BJ (cell line): ENCODE measurements at regions not wholly inside any gene's neighbourhood (a gene's known extent, or its start where the extent isn't known, plus 50 kb on each side); places are given as distances from the start of the nearest gene placed in this dataset.

ENCODE experiments used
- CTCF ChIA-PET: fragments of 350-600 bp; formaldehyde crosslinking; extraction: SDS; loops from one replicate; lab custom pipeline; 2021; ENCODE audit warnings: antibody characterized with exemption, inconsistent platforms; lab: Yijun Ruan, JAX
- POLR2A ChIA-PET: fragments of 300-600 bp; sonication (Branson Sonifier 250); formaldehyde crosslinking; extraction: SDS; loops from one replicate; lab custom pipeline; 2021; ENCODE audit warnings: antibody characterized with exemption; lab: Charles Lee
- DNase-seq: peaks from one replicate; pipeline ENCODE4 v3.0.0-alpha.2; 2011; ENCODE audit warnings: low read depth
- H3K27me3 ChIP-seq: 2 replicates; pipeline ENCODE4 v1.6.0; 2011; ENCODE audit warnings: low read length; ENCODE audit not compliant: control insufficient read depth, insufficient read depth
- H3K36me3 ChIP-seq: 2 replicates; pipeline ENCODE4 v1.5.1; 2011; ENCODE audit warnings: low read length; ENCODE audit not compliant: control insufficient read depth, insufficient read depth
- H3K4me3 ChIP-seq: 2 replicates; pipeline ENCODE4 v1.5.1; 2011; ENCODE audit warnings: low read depth, mild to moderate bottlenecking, control low read depth, low read length
- CTCF ChIP-seq: IDR thresholded peaks from 2 replicates; pipeline ENCODE4 v1.5.1; 2011; ENCODE audit warnings: low read depth, mild to moderate bottlenecking, control low read depth, inconsistent platforms, low read length, moderate library complexity; ENCODE audit not compliant: insufficient read depth

DNA sequence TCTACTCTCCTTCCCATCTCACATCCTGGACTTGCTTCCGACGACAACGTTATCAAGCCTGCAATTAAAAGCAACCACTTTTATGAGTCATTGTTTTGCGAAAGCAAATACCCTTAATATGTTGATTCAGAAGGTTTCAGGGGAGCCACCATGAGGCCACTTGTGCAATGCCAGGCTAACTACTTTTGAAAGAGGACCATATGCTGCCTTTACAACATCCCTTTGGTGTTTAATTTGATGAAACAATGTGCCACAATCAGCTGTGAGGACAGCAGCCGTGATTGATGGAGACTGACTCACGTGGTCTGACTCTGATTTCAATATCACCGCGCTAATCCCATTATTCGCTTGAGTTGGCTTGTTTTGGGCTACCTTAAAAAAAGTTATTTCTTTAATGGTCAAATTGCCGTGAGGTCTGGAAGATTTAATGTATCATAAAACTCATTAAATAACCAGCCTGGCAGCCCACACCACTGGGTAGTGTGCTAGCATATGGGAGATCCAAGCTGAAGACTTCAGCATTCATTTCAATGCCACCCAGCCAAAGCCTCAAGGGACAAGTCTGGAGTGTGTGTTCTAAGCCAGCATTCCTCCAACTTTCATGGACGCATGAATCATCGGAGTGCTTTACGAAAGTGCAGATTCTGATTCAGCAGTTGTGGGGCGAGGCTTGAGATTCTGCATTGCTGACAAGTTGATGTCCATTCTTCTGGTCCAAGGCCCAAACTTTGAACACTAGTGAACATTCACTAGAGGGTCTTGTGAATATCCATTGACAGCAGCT lies 73.3 kb upstream of the PAXBP1 start:
- POLR2A ChIA-PET: no interaction called here
- H3K36me3 ChIP-seq: no peaks in the 10 kb centered on the region
- no peak overlapping the region for H3K4me3 ChIP-seq
- no peak for TF ChIP-seq CTCF
- peaks cover 3% of the 10 kb centered on the region for H3K27me3 ChIP-seq
- CTCF ChIA-PET: no interaction called here
- DNase-seq: peak; percentile 9

DNA sequence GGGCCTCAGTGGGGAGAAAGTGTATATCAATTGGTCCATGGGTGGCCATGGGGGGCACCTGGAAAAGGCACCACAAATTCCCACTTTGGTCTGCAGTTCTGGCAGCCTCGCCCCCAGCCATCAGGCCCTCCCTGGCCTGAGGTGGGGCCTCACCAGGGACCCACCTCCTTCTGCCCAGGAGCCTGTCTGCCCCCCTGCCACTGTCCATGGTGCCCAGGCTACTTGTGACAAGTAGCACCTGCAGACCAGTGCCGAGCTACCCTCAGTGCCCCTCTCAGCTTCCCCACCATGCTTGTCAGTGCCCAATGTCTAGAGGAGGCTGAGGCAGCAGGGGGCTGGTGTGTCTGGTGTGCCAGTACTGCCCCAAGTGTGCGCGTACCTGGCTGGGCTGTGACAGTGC lies 87.1 kb upstream of the PAXBP1 start:
- TF ChIP-seq CTCF: no peak
- Histone ChIP-seq H3K27me3 (no peaks in the 10 kb centered on the region), H3K4me3 (no peak overlapping the region), H3K36me3 (no peaks in the 10 kb centered on the region)
- POLR2A ChIA-PET: no interaction called here
- no peak for DNase-seq
- CTCF ChIA-PET: interaction anchor here (0.8 to 1.2 kb wide), 2 partner anchors 21 to 25 kb away, joined by 3 read pairs; no protein-coding TSS in a partner anchor

GRCh38 chr21:32860399-32860798 lies 88.8 kb upstream of the PAXBP1 start:
- H3K27me3 ChIP-seq: no peaks in the 10 kb centered on the region
- ChIA-PET POLR2A (no interaction called here), CTCF (no interaction called here)
- no peaks in the 10 kb centered on the region for H3K36me3 ChIP-seq
- DNase-seq: no peak
- no peak for TF ChIP-seq CTCF
- no peak overlapping the region for H3K4me3 ChIP-seq

DNA sequence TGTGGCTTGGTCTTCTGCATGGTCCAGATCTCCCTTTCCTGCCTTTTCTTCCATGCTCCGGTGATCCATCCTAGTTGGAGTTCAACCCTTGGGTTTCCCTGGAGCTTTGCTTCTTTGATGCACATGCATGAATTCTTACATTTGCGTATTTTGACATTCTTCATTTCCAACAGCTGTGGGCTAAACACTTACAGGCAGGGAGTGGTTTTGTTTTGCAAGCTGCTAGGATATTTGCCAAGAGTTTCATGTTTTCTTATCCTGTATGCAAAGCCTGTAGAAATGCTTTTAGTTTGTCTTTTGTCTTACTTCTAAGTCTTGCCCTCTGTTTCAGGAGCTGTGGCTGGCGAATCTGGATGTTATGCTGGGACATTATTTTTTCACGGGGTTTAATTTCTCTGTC lies 90.3 kb upstream of the PAXBP1 start:
- Histone ChIP-seq H3K27me3 (no peaks in the 10 kb centered on the region), H3K36me3 (no peaks in the 10 kb centered on the region), H3K4me3 (no peak overlapping the region)
- TF ChIP-seq CTCF: no peak
- no peak for DNase-seq
- POLR2A ChIA-PET: no interaction called here
- CTCF ChIA-PET: interaction anchor here (0.6 to 1.3 kb wide), 2 partner anchors 78 to 86 kb away, joined by 3 to 4 read pairs; no protein-coding TSS in a partner anchor

- CTCF ChIA-PET: no interaction called here
Measured at GRCh38 chr21:32867597-32867996, 96.0 kb upstream of the PAXBP1 start.

More at GRCh38 chr21:32867597-32867996, 96.0 kb upstream of the PAXBP1 start:
- POLR2A ChIA-PET: no interaction called here
- H3K4me3 ChIP-seq: no peak overlapping the region
- no peak for TF ChIP-seq CTCF
- peaks cover 1% of the 10 kb centered on the region; the same call in 1 of the 2 replicates for H3K27me3 ChIP-seq
- no peak for DNase-seq
- no peaks in the 10 kb centered on the region for H3K36me3 ChIP-seq
